ENCODE measurements at regions not wholly inside any gene's neighbourhood (a gene's known extent, or its start where the extent isn't known, plus 50 kb on each side); places are given as distances from the start of the nearest gene placed in this dataset.

- H3K9me3 Mint-ChIP-seq: no peaks in the 10 kb centered on the region
Observed at GRCh38 chr11:92744929-92745585, 224.4 kb upstream of the MTNR1B start.

GRCh38 chr11:92750794-92751193 is 218.7 kb upstream of the MTNR1B start:
- H3K36me3 Mint-ChIP-seq (ENCODE audit: low read depth): no peaks in the 10 kb centered on the region
- H3K27me3 Mint-ChIP-seq (ENCODE audit: low read depth): no peaks in the 10 kb centered on the region
- H3K4me1 Mint-ChIP-seq (ENCODE audit: low read depth): no peaks in the 10 kb centered on the region
- H3K9me3 Mint-ChIP-seq: no peaks in the 10 kb centered on the region
- no peak overlapping the region for H3K4me3 Mint-ChIP-seq
- H3K27ac Mint-ChIP-seq: no peak overlapping the region

More at GRCh38 chr11:92744929-92745585, 224.4 kb upstream of the MTNR1B start:
- no peaks in the 10 kb centered on the region for H3K4me1 Mint-ChIP-seq (ENCODE audit: low read depth)
- H3K27me3 Mint-ChIP-seq (ENCODE audit: low read depth): no peaks in the 10 kb centered on the region
- H3K27ac Mint-ChIP-seq: no peak overlapping the region
- H3K36me3 Mint-ChIP-seq (ENCODE audit: low read depth): no peaks in the 10 kb centered on the region
- no peak overlapping the region for H3K4me3 Mint-ChIP-seq

GRCh38 chr11:92751594-92751993 is 217.9 kb upstream of the MTNR1B start:
- Mint-ChIP-seq H3K4me1 (ENCODE audit: low read depth) (no peaks in the 10 kb centered on the region), H3K36me3 (ENCODE audit: low read depth) (no peaks in the 10 kb centered on the region), H3K4me3 (no peak overlapping the region), H3K27me3 (ENCODE audit: low read depth) (no peaks in the 10 kb centered on the region), H3K9me3 (no peaks in the 10 kb centered on the region), H3K27ac (no peak overlapping the region)

- no peaks in the 10 kb centered on the region for H3K4me1 Mint-ChIP-seq (ENCODE audit: low read depth)
- no peak overlapping the region for H3K4me3 Mint-ChIP-seq
- no peaks in the 10 kb centered on the region for H3K36me3 Mint-ChIP-seq (ENCODE audit: low read depth)
- no peaks in the 10 kb centered on the region for H3K9me3 Mint-ChIP-seq
- no peaks in the 10 kb centered on the region for H3K27me3 Mint-ChIP-seq (ENCODE audit: low read depth)
- H3K27ac Mint-ChIP-seq: no peak overlapping the region
Observed at GRCh38 chr11:92752122-92752521, 217.3 kb upstream of the MTNR1B start.

GRCh38 chr11:92753161-92753560 is 216.3 kb upstream of the MTNR1B start:
- Mint-ChIP-seq H3K4me1 (ENCODE audit: low read depth) (no peaks in the 10 kb centered on the region), H3K27ac (no peak overlapping the region), H3K36me3 (ENCODE audit: low read depth) (no peaks in the 10 kb centered on the region), H3K4me3 (no peak overlapping the region), H3K27me3 (ENCODE audit: low read depth) (no peaks in the 10 kb centered on the region), H3K9me3 (no peaks in the 10 kb centered on the region)

GRCh38 chr11:92758241-92758780 is 211.1 kb upstream of the MTNR1B start:
- no peaks in the 10 kb centered on the region for H3K9me3 Mint-ChIP-seq
- H3K36me3 Mint-ChIP-seq (ENCODE audit: low read depth): no peaks in the 10 kb centered on the region
- no peak overlapping the region for H3K4me3 Mint-ChIP-seq
- no peaks in the 10 kb centered on the region for H3K4me1 Mint-ChIP-seq (ENCODE audit: low read depth)
- H3K27ac Mint-ChIP-seq: no peak overlapping the region
- no peaks in the 10 kb centered on the region for H3K27me3 Mint-ChIP-seq (ENCODE audit: low read depth)

- Mint-ChIP-seq H3K36me3 (ENCODE audit: low read depth) (no peaks in the 10 kb centered on the region), H3K27ac (no peak overlapping the region), H3K9me3 (no peaks in the 10 kb centered on the region), H3K4me3 (no peak overlapping the region), H3K27me3 (ENCODE audit: low read depth) (no peaks in the 10 kb centered on the region), H3K4me1 (ENCODE audit: low read depth) (no peaks in the 10 kb centered on the region)
Observed at GRCh38 chr11:92759571-92760214, 209.8 kb upstream of the MTNR1B start.

GRCh38 chr11:92762121-92762540 is 207.3 kb upstream of the MTNR1B start:
- Mint-ChIP-seq H3K27ac (no peak overlapping the region), H3K9me3 (no peaks in the 10 kb centered on the region), H3K4me1 (ENCODE audit: low read depth) (peaks cover 1% of the 10 kb centered on the region), H3K4me3 (no peak overlapping the region), H3K27me3 (ENCODE audit: low read depth) (peaks cover 4% of the 10 kb centered on the region), H3K36me3 (ENCODE audit: low read depth) (no peaks in the 10 kb centered on the region)

- Mint-ChIP-seq H3K4me3 (no peak overlapping the region), H3K27ac (no peak overlapping the region), H3K27me3 (ENCODE audit: low read depth) (peaks cover 12% of the 10 kb centered on the region), H3K4me1 (ENCODE audit: low read depth) (peaks cover 1% of the 10 kb centered on the region), H3K9me3 (no peaks in the 10 kb centered on the region), H3K36me3 (ENCODE audit: low read depth) (no peaks in the 10 kb centered on the region)
Observed at GRCh38 chr11:92763336-92763735, 206.1 kb upstream of the MTNR1B start.

- Mint-ChIP-seq H3K27me3 (ENCODE audit: low read depth) (peaks cover 12% of the 10 kb centered on the region), H3K36me3 (ENCODE audit: low read depth) (no peaks in the 10 kb centered on the region), H3K9me3 (no peaks in the 10 kb centered on the region), H3K4me3 (no peak overlapping the region), H3K4me1 (ENCODE audit: low read depth) (peaks cover 1% of the 10 kb centered on the region), H3K27ac (no peak overlapping the region)
Observed at GRCh38 chr11:92764128-92764527, 205.3 kb upstream of the MTNR1B start.

GRCh38 chr11:92765082-92765840 is 204.2 kb upstream of the MTNR1B start:
- Mint-ChIP-seq H3K4me3 (no peak overlapping the region), H3K9me3 (no peaks in the 10 kb centered on the region), H3K27ac (no peak overlapping the region), H3K27me3 (ENCODE audit: low read depth) (peaks cover 12% of the 10 kb centered on the region), H3K36me3 (ENCODE audit: low read depth) (no peaks in the 10 kb centered on the region), H3K4me1 (ENCODE audit: low read depth) (peaks cover 1% of the 10 kb centered on the region)

GRCh38 chr11:92765965-92766371 is 203.5 kb upstream of the MTNR1B start:
- Mint-ChIP-seq H3K4me3 (peak overlapping the region; percentile 16), H3K27ac (no peak overlapping the region), H3K36me3 (ENCODE audit: low read depth) (no peaks in the 10 kb centered on the region), H3K27me3 (ENCODE audit: low read depth) (peaks cover 13% of the 10 kb centered on the region), H3K9me3 (no peaks in the 10 kb centered on the region), H3K4me1 (ENCODE audit: low read depth) (peaks cover 1% of the 10 kb centered on the region)

GRCh38 chr11:92766698-92767097 is 202.8 kb upstream of the MTNR1B start:
- no peak overlapping the region for H3K27ac Mint-ChIP-seq
- H3K27me3 Mint-ChIP-seq (ENCODE audit: low read depth): peaks cover 20% of the 10 kb centered on the region
- peaks cover 1% of the 10 kb centered on the region for H3K4me1 Mint-ChIP-seq (ENCODE audit: low read depth)
- H3K9me3 Mint-ChIP-seq: no peaks in the 10 kb centered on the region
- H3K4me3 Mint-ChIP-seq: no peak overlapping the region
- no peaks in the 10 kb centered on the region for H3K36me3 Mint-ChIP-seq (ENCODE audit: low read depth)

- Mint-ChIP-seq H3K4me1 (ENCODE audit: low read depth) (peaks cover 1% of the 10 kb centered on the region), H3K36me3 (ENCODE audit: low read depth) (no peaks in the 10 kb centered on the region), H3K4me3 (no peak overlapping the region), H3K27ac (no peak overlapping the region), H3K9me3 (no peaks in the 10 kb centered on the region), H3K27me3 (ENCODE audit: low read depth) (peaks cover 20% of the 10 kb centered on the region)
Observed at GRCh38 chr11:92767416-92767815, 202.0 kb upstream of the MTNR1B start.
